HFFc6 (cell line): ENCODE measurements at regions not wholly inside any gene's neighbourhood (a gene's known extent, or its start where the extent isn't known, plus 50 kb on each side); places are given as distances from the start of the nearest gene placed in this dataset.

Experiments
- DNase-seq: peaks from one replicate; pipeline ENCODE4 v3.0.0-alpha.2; 2018
- H3K27ac Mint-ChIP-seq: 2 replicates; pipeline ENCODE4 v1.8.0; 2020; ENCODE audit warnings: mild to moderate bottlenecking, mixed read lengths
- H3K27me3 Mint-ChIP-seq: 2 replicates; pipeline ENCODE4 v1.8.0; 2021; ENCODE audit warnings: mild to moderate bottlenecking, moderate library complexity, mixed read lengths; ENCODE audit not compliant: insufficient read depth
- H3K36me3 Mint-ChIP-seq: 2 replicates; pipeline ENCODE4 v1.8.0; 2021; ENCODE audit warnings: low read depth, mixed read lengths
- H3K4me1 Mint-ChIP-seq: 2 replicates; pipeline ENCODE4 v1.8.0; 2020; ENCODE audit warnings: low read depth, mixed read lengths
- H3K4me3 Mint-ChIP-seq: 2 replicates; pipeline ENCODE4 v1.8.0; 2020; ENCODE audit warnings: mild to moderate bottlenecking, moderate library complexity, mixed read lengths
- H3K9me3 Mint-ChIP-seq: 2 replicates; pipeline ENCODE4 v1.8.0; 2020; ENCODE audit warnings: mild to moderate bottlenecking, mixed read lengths
- TF ChIP-seq, protein P1 (sequence below): fragments of 200-600 bp; sonication (generic); IDR thresholded peaks from 2 replicates; pipeline ENCODE4 v1.5.0; 2021; ENCODE audit warnings: antibody characterized with exemption, mild to moderate bottlenecking

DNA sequence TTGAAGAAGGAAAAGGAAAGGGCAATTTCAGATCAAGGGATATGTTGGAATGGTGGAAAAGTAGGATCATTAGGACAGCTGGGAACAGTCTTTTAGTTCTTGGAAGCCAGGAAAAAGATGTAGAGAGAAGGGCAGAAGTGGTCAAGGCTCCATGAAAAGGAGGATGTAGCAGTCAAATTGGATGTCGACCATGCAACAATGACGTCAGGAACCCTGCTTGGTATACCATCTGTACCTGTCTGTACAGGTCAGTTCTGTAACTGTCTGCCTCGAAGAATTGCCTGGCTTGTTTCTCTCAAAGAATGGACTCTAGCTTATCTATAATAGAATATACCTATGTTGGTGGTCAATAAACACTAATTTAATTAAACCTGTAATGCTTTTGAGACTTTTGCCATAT, 157.8 kb upstream of the SGO1 start:
- H3K27me3 Mint-ChIP-seq = no peaks in the 10 kb centered on the region; the same call in 1 of the 2 replicates
- peaks cover 12% of the 10 kb centered on the region; the same call in 1 of the 2 replicates for H3K4me1 Mint-ChIP-seq
- H3K4me3 Mint-ChIP-seq = no peak overlapping the region
- DNase-seq = no peak
- no peak overlapping the region for H3K27ac Mint-ChIP-seq
- TF ChIP-seq, protein P1, sequence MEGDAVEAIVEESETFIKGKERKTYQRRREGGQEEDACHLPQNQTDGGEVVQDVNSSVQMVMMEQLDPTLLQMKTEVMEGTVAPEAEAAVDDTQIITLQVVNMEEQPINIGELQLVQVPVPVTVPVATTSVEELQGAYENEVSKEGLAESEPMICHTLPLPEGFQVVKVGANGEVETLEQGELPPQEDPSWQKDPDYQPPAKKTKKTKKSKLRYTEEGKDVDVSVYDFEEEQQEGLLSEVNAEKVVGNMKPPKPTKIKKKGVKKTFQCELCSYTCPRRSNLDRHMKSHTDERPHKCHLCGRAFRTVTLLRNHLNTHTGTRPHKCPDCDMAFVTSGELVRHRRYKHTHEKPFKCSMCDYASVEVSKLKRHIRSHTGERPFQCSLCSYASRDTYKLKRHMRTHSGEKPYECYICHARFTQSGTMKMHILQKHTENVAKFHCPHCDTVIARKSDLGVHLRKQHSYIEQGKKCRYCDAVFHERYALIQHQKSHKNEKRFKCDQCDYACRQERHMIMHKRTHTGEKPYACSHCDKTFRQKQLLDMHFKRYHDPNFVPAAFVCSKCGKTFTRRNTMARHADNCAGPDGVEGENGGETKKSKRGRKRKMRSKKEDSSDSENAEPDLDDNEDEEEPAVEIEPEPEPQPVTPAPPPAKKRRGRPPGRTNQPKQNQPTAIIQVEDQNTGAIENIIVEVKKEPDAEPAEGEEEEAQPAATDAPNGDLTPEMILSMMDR = no peak
- H3K36me3 Mint-ChIP-seq = no peaks in the 10 kb centered on the region
- no peaks in the 10 kb centered on the region for H3K9me3 Mint-ChIP-seq

DNA sequence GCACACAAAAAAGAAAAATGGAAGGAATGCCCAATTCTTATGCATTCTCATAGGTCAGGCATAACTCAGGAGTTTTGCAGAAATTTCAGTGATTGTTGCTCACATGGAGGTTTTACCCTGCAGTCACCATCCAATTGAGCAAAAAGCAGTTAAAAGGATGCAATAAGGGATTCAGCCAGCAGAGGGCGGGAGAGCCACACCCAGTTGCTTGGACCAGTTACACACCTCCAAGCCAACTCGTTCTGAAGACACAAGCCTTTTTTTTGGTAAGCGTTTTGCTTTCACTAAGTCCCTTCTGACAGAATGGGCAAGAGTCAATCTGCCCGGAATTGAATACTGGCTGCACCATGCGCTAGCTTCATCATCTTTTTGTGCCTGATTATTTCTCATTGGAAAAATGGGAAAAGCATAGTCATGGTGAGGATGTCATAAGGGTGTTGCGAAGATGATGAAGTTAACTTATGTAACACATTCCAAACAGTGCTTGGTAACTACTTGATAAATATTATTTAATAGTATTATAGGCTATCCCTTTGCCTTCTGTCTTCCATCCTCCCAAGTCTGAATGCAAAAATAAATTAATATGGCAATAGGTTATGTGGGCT, 154.4 kb upstream of the SGO1 start:
- TF ChIP-seq, protein P1 = peak; percentile 98
- H3K27ac Mint-ChIP-seq = no peak overlapping the region
- H3K36me3 Mint-ChIP-seq = no peaks in the 10 kb centered on the region
- peaks cover 6% of the 10 kb centered on the region for H3K27me3 Mint-ChIP-seq
- H3K9me3 Mint-ChIP-seq = no peaks in the 10 kb centered on the region
- DNase-seq = peak; percentile 63
- H3K4me3 Mint-ChIP-seq = peak overlapping the region; percentile 34; the same call in 1 of the 2 replicates
- H3K4me1 Mint-ChIP-seq = peaks cover 12% of the 10 kb centered on the region; the same call in 1 of the 2 replicates

DNA sequence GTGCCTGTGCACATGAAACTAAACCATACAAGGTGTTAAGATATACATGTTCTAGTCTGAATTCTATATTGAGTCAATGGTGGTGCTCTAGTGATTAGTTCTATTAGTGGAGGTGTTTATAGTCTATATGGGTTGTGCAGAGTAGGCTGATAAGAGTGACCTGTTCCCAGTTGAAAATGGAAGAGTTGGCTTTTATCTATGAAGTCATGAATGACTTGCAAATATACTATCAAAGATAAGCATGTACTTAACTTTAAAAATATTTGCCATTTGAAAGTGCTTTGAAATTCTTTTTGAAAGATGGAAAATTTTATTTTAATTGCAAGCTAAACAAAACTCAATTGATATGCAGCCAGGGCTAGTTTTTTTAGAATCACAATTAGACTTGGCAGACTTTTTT, 150.6 kb upstream of the SGO1 start:
- Mint-ChIP-seq H3K36me3 (no peaks in the 10 kb centered on the region), H3K27ac (no peak overlapping the region), H3K27me3 (peaks cover 6% of the 10 kb centered on the region), H3K4me3 (no peak overlapping the region), H3K9me3 (no peaks in the 10 kb centered on the region), H3K4me1 (peaks cover 12% of the 10 kb centered on the region; the same call in 1 of the 2 replicates)
- no peak for DNase-seq
- TF ChIP-seq, protein P1 = no peak

DNA sequence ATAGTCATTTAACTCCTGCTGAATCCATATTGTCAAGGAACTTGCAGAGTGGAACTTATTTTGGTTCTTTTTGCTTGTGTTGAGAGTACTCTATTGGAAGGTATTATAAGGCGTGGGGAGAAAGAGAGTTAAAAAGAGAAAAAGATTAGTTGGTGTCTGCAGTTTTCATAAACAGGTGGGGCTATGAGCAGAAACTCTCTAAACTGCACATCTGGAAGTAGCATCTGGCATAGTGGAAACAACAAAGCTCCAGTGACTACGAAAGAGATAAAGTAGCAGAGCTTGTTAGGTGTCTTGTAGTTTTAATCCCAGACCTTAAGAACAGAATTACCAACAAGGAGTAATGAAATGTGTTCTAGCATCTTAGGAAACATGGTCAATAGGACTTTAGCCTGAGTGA, 148.8 kb upstream of the SGO1 start:
- Mint-ChIP-seq H3K4me3 (no peak overlapping the region), H3K27ac (no peak overlapping the region), H3K27me3 (peaks cover 6% of the 10 kb centered on the region; the same call in 1 of the 2 replicates), H3K9me3 (no peaks in the 10 kb centered on the region), H3K4me1 (peaks cover 2% of the 10 kb centered on the region; the same call in 1 of the 2 replicates), H3K36me3 (no peaks in the 10 kb centered on the region)
- no peak for DNase-seq
- TF ChIP-seq, protein P1 = no peak

GRCh38 chr3:20327889-20328288, 141.9 kb upstream of the SGO1 start:
- H3K36me3 Mint-ChIP-seq = no peaks in the 10 kb centered on the region
- no peaks in the 10 kb centered on the region; the same call in 1 of the 2 replicates for H3K4me1 Mint-ChIP-seq
- DNase-seq = no peak
- no peaks in the 10 kb centered on the region for H3K27me3 Mint-ChIP-seq
- TF ChIP-seq, protein P1 = no peak
- no peak overlapping the region for H3K4me3 Mint-ChIP-seq
- H3K9me3 Mint-ChIP-seq = no peaks in the 10 kb centered on the region
- H3K27ac Mint-ChIP-seq = no peak overlapping the region
